GDM1 (cell line): ENCODE measurements at regions not wholly inside any gene's neighbourhood (a gene's known extent, or its start where the extent isn't known, plus 50 kb on each side); places are given as distances from the start of the nearest gene placed in this dataset.

ENCODE experiments used
- DNase-seq: peaks from one replicate; lab custom pipeline; 2025; lab: John Stamatoyannopoulos, UW

DNA sequence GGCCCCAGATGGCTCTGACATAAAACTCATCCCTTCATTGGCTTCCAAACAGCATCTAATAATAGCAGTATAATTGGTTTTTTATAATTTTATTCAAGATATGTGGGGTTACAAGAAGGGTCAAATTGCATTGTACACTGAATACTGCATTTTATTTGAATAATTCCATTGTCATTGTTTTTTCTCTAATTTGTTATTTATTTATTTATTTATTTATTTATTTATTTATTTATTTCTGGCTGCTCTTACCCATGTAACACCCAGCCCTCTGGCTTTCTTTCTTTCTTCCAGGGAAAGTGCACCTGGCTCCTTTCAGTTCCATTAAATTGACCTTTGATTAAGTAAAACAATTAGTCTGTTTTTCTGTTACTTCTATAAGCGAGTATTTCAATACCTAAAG, 210.1 kb downstream of the CDH9 start:
- no peak for DNase-seq

- no peak for DNase-seq
Observed at GRCh38 chr5:26813235-26813634, 225.2 kb downstream of the CDH9 start.

DNA sequence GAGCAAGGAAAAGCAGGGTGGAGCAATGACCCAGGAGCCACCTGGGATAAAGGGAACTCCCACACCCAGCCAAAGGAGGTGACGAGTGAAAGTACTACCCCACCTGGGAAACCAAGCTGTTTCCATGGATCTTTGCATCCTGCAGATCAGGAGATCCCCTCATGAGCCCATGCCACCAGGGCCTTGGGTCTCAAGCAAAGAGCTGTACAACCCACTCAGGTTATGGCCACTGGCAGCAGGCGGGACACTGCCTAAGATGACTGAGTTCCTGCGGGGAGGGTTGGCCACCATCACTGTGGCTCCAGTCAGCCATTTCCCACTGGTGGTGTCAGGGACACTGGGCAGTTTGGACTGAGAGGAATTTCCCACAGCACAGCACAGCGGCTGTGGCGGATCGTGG, 225.7 kb downstream of the CDH9 start:
- DNase-seq: no peak

- no peak for DNase-seq
Observed at GRCh38 chr5:26807231-26808199, 230.9 kb downstream of the CDH9 start.

GRCh38 chr5:26805076-26805475, 233.3 kb downstream of the CDH9 start:
- no peak for DNase-seq

DNA sequence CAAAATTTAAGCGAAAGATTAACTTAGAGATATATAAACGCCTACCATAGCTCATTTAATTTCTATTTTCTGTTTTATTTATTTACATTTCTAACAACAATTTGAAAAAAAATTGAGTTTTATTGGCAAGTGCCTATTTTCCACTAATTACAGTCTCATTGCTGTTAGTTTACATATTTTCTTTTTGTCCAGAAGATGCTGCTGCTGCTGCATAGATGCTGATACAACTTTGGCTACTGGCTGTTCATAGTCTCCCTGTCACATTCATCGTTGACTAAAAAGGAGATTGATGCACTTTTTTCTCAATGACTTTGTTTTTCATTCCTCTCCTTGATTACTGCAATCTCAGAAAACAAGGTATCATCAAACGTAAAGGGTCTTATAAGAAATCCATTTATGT, 235.4 kb downstream of the CDH9 start:
- no peak for DNase-seq

GRCh38 chr5:26791433-26791832, 247.0 kb downstream of the CDH9 start:
- DNase-seq: no peak

- no peak for DNase-seq
Observed at GRCh38 chr5:26791021-26791420, 247.4 kb downstream of the CDH9 start.

- no peak for DNase-seq
Observed at GRCh38 chr5:26763215-26763614, 275.2 kb downstream of the CDH9 start.

DNA sequence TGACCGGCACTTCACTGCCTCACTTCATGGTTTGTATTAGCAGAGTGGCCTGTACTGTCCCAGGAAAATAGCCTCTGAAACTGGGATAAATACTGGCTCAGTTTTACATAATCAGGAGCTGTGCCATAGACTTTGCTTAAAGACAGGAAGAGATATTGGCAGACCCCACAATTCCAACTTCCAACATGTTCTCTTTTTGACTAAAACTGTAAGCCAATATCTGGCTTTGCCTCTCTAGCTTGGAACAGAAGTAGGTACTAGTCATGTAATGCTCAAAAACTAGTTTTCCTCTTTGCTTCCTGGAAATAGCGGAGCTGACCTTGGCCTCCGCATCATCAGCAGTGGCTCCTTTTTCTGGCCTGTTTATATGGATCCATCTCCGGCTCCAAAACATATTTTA, 276.9 kb downstream of the CDH9 start:
- DNase-seq: no peak

DNA sequence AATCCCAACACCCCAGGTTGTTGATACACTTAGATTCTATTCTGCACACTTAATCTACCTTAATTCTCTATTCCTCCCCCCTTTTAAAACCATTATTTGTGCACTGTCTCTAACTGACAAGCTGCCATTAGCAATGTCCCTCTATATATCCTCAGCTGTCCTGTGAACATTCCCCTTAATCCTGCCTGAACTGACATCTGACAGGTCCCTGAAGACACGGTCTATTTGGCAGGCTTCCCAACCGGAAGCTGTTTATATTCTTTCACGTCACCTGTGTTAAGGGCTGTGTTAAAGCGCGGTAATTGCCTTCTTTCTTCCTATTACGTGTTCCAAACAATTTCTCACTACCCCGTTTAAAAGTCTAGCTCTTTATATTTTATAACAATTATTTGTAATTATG, 277.3 kb downstream of the CDH9 start:
- no peak for DNase-seq

DNA sequence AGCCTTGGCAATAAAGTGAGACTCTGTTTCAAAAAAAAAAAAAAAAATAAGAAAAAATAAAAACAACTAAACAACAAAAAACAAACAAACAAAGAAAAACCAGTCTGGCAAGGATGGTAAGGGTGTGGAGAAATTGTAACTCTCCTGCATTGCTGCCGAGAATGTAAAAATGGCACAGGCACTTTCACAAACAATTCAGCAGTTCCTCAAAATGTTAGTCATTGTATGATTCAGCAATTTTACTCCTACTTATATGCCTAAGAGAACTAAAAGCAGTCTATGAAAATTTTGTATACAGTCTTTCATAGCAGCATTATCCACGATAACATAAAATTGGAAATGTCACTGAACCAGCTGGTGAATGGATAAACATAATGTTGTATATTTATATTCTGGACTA, 280.4 kb downstream of the CDH9 start:
- peak; percentile 9 for DNase-seq

DNA sequence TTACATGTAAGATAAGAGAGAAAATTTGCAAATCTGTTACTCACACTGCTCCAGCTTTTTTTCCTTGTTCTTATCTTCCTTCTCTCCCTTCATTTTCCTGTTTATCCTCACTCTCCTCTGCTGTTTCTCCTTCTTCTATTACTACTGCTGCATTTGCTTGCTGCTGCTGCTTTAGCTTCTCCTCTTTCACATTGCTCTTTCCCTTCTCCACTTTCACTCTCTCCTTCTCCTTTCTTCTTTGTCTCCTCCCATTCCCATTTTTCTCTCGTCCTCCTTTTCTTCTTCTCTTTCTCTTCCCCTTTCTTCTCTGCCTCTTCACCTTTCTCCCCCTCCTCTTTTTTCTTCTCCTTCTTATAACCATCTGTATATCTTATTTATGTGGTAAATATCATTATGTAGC, 288.6 kb downstream of the CDH9 start:
- DNase-seq: no peak

DNA sequence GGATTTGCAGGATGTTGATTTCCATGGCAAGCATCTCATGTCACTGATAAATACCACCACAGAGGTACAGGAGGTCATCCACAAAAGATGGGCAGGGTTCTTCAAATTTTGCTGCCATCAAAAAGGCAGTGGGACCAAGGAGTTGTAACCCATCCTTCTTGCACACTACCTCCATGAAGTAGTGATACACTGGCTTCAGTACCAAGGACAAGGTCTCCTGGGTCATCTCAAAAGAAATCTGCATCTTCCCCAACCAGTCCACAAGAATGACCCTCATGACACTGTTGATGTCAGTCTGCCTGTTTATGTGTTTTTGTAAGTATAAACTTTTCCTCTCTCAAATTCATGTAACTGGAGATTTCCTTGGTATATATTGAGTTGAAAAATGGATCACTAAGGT, 298.2 kb downstream of the CDH9 start:
- DNase-seq: no peak

GRCh38 chr5:26737348-26738265, 300.8 kb downstream of the CDH9 start:
- no peak for DNase-seq

DNA sequence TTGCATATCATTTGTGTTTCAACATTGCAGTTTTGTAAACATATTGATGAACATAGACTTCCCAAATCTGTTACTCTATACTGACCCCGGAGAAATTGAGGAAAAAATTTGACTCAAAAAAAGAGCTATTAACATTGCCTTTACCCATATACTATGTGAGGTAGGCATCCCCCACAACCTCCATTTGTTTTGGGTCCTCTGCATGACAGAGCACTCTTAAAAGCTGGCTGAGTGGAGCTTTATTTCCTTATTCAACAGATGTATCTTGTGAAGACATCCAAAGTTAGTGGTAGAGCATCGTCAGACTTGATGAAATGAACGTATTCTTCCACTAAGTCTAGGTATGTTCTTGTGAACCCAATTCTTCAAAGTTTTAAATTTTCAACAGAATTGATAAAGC, 310.5 kb downstream of the CDH9 start:
- no peak for DNase-seq

DNA sequence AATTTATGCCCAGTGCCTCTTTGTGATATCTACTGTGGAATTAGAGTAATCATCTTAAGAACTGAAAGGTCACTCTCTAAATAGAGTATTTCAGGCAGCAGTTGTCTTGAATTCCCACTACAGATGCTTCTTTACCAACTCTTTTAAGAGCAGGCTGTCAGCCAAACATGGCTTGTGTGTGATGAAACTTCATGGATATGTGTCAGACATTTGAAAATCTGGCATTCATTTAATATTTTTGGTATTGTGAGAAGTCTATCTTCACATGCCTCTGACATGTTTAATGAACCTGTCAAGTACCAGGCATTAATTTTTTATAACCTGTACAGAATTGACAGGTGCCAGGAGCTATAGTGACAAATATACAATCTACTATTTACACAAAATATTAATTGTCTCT, 318.6 kb downstream of the CDH9 start:
- DNase-seq: no peak

DNA sequence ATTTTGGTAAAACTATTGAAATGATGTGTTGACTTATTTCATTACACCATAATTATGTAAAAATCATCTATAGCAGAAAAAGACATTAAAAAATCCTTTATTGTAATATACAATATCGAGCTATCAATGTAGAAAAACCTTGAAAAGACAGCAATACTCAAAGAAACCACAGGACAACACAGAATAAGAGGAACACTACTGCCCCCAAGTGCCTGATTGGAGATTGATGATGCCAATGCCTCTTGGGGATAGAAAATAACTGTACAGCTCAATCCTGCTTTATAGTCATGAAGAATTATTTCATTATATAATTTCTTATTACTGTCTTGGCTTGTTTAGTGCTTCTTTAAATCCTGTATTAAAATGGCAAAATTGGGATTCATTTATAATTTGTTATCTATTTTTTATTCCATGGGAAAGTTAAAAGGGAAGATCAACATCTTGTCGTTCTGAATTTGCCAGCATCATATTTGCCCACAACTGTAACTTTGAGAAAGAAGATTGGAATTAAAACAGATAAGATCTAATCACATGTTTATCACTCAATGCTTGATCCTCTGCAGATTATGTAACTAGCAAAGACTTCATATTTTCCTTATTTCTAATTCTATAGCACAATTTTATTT, 337.5 kb downstream of the CDH9 start:
- DNase-seq: no peak

DNA sequence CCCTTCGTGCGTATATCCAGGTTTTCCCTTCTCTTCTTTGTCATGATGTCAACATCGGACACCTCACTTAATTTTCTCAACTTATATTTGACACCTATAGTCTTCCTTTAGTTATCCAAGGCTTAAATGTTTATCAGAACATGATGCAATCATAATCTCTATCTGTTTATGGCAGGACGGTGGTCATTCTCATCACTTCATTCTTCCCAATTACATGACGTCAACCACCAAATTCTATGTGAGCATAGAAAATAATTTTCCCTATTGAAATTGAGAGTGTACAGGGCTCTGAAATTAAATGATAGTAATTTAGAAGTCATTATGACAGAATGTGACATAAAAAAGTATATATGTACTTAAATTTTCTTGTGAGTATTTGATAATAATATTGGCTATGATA, 345.4 kb downstream of the CDH9 start:
- DNase-seq: no peak

GRCh38 chr5:26691486-26691885, 346.9 kb downstream of the CDH9 start:
- DNase-seq: no peak

DNA sequence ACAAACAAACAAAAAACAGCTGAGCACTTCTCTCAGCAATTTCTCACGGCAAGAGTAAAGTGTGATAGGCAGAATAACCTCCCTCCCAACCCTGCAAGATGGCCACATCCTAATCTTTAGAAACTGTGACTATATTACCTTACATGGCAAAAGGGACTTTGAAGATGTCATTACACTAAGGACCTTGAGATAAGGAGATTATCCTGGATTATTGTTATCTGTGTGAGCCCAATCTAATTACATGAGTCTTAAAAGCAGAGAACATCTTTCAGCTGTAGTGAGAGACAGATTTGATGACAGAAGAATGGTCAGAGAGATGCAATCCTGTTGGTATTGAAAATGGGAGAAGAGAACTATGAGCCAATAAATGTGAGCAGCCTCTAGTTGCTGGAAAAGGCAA, 347.9 kb downstream of the CDH9 start:
- no peak for DNase-seq

- DNase-seq: no peak
Observed at GRCh38 chr5:26681861-26682260, 356.5 kb downstream of the CDH9 start.

- no peak for DNase-seq
Observed at GRCh38 chr5:26674846-26675245, 363.5 kb downstream of the CDH9 start.
